Upper lobe of left lung (tissue), 4 donors: ENCODE measurements at regions not wholly inside any gene's neighbourhood (a gene's known extent, or its start where the extent isn't known, plus 50 kb on each side); places are given as distances from the start of the nearest gene placed in this dataset.

Source experiments
- CTCF ChIP-seq, 6 experiments: fragments of 450-650 bp in 4 of 6; fragments of 200-600 bp in 2 of 6; sonication (generic) in 2 of 6; IDR thresholded peaks; one replicate each; pipeline ENCODE4 v1.5.1; 2016 to 2019; ENCODE audit warnings: antibody characterized with exemption in 6 of 6
- POLR2AphosphoS5 ChIP-seq, 2 donors: sonication (generic); formaldehyde crosslinking; IDR thresholded peaks; one replicate each; pipeline ENCODE4 v1.5.1; 2017; ENCODE audit warnings: antibody characterized with exemption in 2 of 2

GRCh38 chr6:126805861-126806260 is 312.6 kb upstream of the RSPO3 start:
- TF ChIP-seq CTCF (IDR thresholded peaks at IDR 0.05) (no peak), POLR2AphosphoS5 (IDR thresholded peaks at IDR 0.05) (no peak)
